ENCODE measurements at regions not wholly inside any gene's neighbourhood (a gene's known extent, or its start where the extent isn't known, plus 50 kb on each side); places are given as distances from the start of the nearest gene placed in this dataset.
"Not testable (repeated sequence)": the region's sequence is repeated elsewhere in the genome, so short reads cannot be mapped to it uniquely, and the experiment has no call there.

- no peak for DNase-seq
These were observed 164.4 kb upstream of the AFDN start for GRCh38 chr6:167662075-167662880.

GRCh38 chr6:167662881-167663205 lies 163.9 kb upstream of the AFDN start:
- DNase-seq = no peak

GRCh38 chr6:167663316-167663715 lies 163.4 kb upstream of the AFDN start:
- DNase-seq = no peak

GRCh38 chr6:167663784-167664443 lies 162.8 kb upstream of the AFDN start:
- DNase-seq = no peak

GRCh38 chr6:167664678-167665660 lies 161.7 kb upstream of the AFDN start:
- no peak for DNase-seq

- DNase-seq = no peak
These were observed 160.9 kb upstream of the AFDN start for GRCh38 chr6:167665698-167666330.

GRCh38 chr6:167666571-167667203 lies 160.0 kb upstream of the AFDN start:
- no peak for DNase-seq

GRCh38 chr6:167667204-167668018 lies 159.3 kb upstream of the AFDN start:
- DNase-seq = no peak

GRCh38 chr6:167668019-167668753 lies 158.5 kb upstream of the AFDN start:
- no peak for DNase-seq

- no peak for DNase-seq
These were observed 157.8 kb upstream of the AFDN start for GRCh38 chr6:167668754-167669552.

GRCh38 chr6:167669553-167669849 lies 157.2 kb upstream of the AFDN start:
- DNase-seq = no peak

GRCh38 chr6:167669870-167670802 lies 156.6 kb upstream of the AFDN start:
- no peak for DNase-seq

GRCh38 chr6:167670938-167671338 lies 155.8 kb upstream of the AFDN start:
- DNase-seq = no peak

- DNase-seq = not testable (repeated sequence)
These were observed 155.2 kb upstream of the AFDN start for GRCh38 chr6:167671379-167671976.

GRCh38 chr6:167671977-167672687 lies 154.6 kb upstream of the AFDN start:
- DNase-seq = no peak

- no peak for DNase-seq
These were observed 154.0 kb upstream of the AFDN start for GRCh38 chr6:167672738-167673137.

- no peak for DNase-seq
These were observed 152.8 kb upstream of the AFDN start for GRCh38 chr6:167673946-167674345.

- no peak for DNase-seq
These were observed 152.2 kb upstream of the AFDN start for GRCh38 chr6:167674486-167674885.
